GM18868 (cell line): ENCODE measurements at regions not wholly inside any gene's neighbourhood (a gene's known extent, or its start where the extent isn't known, plus 50 kb on each side); places are given as distances from the start of the nearest gene placed in this dataset.

ENCODE experiments used
- ATAC-seq: cut with Tn5 transposase; IDR thresholded peaks from one replicate; pipeline ENCODE4 v1.9.1; 2021; ENCODE audit warnings: mild to moderate bottlenecking, moderate library complexity; ENCODE audit not compliant: unreplicated experiment

GRCh38 chr7:156458011-156458410 lies 182.6 kb upstream of the RNF32 start:
- ATAC-seq: no peak

GRCh38 chr7:156456503-156457115 lies 184.0 kb upstream of the RNF32 start:
- ATAC-seq: no peak

GRCh38 chr7:156456032-156456431 lies 184.5 kb upstream of the RNF32 start:
- no peak for ATAC-seq

- no peak for ATAC-seq
These were observed 190.1 kb upstream of the RNF32 start for GRCh38 chr7:156450473-156450872.

GRCh38 chr7:156448918-156449317 lies 191.7 kb upstream of the RNF32 start:
- ATAC-seq: no peak

- no peak for ATAC-seq
These were observed 193.6 kb upstream of the RNF32 start for GRCh38 chr7:156446990-156447389.

GRCh38 chr7:156445997-156446761 lies 194.4 kb upstream of the RNF32 start:
- no peak for ATAC-seq

GRCh38 chr7:156442516-156442915 lies 198.1 kb upstream of the RNF32 start:
- no peak for ATAC-seq

GRCh38 chr7:156440456-156440855 lies 200.1 kb upstream of the RNF32 start:
- ATAC-seq: no peak

GRCh38 chr7:156438011-156438410 lies 202.6 kb upstream of the RNF32 start:
- no peak for ATAC-seq

GRCh38 chr7:156437021-156437614 lies 203.5 kb upstream of the RNF32 start:
- ATAC-seq: no peak

- no peak for ATAC-seq
These were observed 204.9 kb upstream of the RNF32 start for GRCh38 chr7:156435486-156436231.

- no peak for ATAC-seq
These were observed 205.9 kb upstream of the RNF32 start for GRCh38 chr7:156434706-156435105.

- ATAC-seq: no peak
These were observed 208.6 kb upstream of the RNF32 start for GRCh38 chr7:156432018-156432417.

- ATAC-seq: no peak
These were observed 210.5 kb upstream of the RNF32 start for GRCh38 chr7:156430109-156430508.

- ATAC-seq: no peak
These were observed 211.1 kb upstream of the RNF32 start for GRCh38 chr7:156429514-156429913.

GRCh38 chr7:156423876-156424275 lies 216.7 kb upstream of the RNF32 start:
- no peak for ATAC-seq

GRCh38 chr7:156420496-156420895 lies 220.1 kb upstream of the RNF32 start:
- no peak for ATAC-seq

- no peak for ATAC-seq
These were observed 220.8 kb upstream of the RNF32 start for GRCh38 chr7:156419782-156420181.

GRCh38 chr7:156402255-156402654 lies 238.3 kb upstream of the RNF32 start:
- ATAC-seq: no peak

GRCh38 chr7:156401617-156402016 lies 239.0 kb upstream of the RNF32 start:
- no peak for ATAC-seq

- ATAC-seq: no peak
These were observed 240.5 kb upstream of the RNF32 start for GRCh38 chr7:156400046-156400445.
